HG03139 (cell line): ENCODE measurements at regions not wholly inside any gene's neighbourhood (a gene's known extent, or its start where the extent isn't known, plus 50 kb on each side); places are given as distances from the start of the nearest gene placed in this dataset.
"Not testable (repeated sequence)": the region's sequence is repeated elsewhere in the genome, so short reads cannot be mapped to it uniquely, and the experiment has no call there.

Source experiments
- ATAC-seq: cut with Tn5 transposase; IDR thresholded peaks from one replicate; pipeline ENCODE4 v1.9.1; 2021; ENCODE audit not compliant: unreplicated experiment

DNA sequence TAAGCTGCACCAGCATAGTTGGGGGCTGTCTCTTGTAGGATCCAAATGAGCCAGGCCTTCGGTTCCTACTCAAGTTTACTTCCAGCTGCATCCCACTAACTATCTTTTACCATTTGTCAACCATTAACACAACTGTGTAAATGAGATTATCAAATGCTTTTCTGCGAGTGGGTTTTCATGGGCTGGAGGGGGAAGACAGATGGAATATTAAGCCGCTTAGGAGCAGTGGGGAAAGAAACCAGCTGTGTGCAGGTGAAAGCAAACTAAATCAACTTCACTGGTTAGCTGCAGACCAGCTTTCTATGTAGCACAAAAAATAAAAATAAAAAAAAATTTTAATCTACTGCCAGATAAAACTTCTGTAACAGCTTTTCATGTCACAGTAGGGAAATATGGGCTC lies 100.8 kb upstream of the FOXN2 start:
- ATAC-seq: no peak

DNA sequence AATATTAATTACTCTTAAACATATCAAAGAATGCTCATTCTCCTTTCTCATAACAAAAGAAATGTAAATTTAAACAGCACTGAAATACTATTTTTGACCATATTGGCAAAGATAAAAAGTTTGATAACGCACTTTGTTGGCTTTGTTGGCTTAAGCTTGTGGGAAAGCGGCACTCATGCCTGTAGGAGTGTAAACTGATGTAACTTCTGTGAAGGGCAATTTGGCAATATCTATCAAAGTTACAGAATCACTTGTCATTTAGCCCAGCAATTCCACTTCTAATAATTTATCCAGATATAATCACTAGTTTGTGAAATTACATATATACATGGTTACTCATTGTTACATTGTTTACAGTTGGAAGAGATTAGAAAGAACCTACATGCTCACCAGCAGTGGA lies 96.3 kb upstream of the FOXN2 start:
- no peak for ATAC-seq

DNA sequence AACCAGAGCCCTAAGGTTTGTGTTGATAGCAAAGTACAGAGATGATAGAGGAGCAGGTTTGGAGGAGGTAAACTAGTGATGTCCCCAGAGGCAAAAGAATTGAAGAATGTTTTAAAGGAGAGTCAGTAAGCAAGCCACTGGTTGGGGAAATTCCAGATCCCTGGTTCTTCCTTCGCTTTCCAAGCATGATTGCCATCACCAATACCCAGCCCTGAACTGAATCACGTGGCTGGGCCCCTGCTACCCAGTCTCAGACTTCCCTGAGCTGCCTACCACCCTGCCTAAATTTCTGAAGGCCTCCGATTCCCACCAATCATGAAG lies 95.3 kb upstream of the FOXN2 start:
- ATAC-seq: no peak

DNA sequence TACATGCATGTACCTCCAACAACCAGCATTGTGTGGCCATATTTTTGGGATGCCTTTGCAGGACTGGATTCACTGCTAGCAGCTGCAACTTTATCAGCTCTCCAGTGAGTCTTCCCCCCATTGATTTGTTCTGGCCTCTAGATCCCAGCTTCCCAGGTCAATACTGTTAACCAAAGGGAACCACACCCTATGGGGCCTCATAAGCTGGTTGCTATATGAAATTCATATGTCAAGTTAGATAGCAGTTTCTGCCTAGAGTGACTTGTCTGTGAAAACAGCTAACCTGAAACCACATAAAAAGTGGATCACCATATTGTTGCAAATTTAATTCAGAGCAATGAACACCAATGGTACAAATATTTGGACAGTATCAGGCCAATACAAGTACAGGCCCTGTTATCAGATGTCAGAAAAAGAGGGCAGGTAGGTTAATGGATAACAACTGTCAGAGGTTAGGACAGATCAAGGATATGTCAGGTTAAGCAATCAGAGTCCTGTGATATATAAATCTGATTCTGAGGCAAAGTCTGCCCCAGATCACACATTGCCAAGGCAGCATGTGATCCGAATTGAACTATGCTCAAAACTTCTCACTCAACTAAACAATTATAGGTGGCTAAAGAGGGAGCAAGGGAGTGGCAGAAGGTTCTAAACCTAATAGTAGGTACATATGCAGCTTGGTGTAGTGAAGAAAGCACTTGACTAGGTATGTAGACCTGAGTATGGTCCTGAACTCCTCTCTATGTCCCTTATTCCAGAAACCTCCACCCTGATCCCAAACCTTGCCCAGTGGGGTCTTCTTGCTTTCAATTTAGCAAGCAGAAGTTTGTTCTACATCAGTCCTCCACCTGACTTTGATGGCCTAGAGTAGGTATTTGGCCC lies 94.7 kb upstream of the FOXN2 start:
- ATAC-seq: no peak

DNA sequence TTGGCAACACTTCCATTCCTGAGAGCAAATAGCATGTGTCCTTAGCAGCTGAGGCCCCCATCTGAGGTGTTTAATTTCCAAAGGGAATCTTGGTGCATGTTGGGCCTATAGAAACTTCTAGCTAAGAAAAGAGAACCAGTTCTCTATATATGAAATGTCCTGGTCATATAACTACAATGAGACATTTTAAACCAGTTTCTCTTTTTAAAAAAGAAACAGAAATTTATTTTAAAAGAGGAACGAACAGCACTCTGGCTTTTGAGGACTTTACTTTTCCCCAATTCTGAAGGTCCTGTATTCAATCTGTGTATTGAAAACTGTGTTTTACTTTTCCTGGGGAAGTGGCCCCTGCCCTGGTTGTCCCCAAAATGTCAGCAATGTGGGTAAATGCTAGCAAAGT lies 94.0 kb upstream of the FOXN2 start:
- ATAC-seq: no peak

DNA sequence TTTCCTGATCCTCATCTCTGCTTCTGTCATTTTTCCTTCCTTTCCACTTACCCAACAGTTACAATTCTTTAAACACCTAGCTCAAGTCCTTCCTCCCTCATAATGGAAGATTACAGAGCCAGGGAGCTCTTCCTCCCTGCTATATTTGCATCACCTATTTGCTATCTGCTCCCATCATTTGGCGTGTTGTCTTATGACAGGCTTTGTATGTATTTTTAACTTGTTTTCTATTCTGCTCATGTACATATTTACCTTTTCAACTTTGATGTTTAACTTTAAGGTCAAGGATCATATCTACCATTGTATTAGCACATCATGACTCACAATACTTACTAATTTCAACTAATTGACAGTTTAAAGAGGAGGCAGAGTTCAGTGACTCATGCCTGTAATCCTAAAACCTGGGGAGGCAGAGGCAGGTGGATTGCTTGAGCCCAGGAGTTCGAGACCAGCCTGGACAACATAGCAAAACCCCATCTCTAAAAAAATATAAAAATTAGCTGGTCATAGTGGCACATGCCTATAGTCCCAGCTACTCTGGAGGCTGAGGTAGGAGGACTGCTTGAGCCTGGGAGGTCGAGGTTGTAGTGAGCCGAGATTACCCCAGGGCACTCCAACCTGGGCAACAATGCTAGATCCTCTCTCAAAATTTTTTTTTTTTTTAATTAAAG lies 92.5 kb upstream of the FOXN2 start:
- no peak for ATAC-seq

DNA sequence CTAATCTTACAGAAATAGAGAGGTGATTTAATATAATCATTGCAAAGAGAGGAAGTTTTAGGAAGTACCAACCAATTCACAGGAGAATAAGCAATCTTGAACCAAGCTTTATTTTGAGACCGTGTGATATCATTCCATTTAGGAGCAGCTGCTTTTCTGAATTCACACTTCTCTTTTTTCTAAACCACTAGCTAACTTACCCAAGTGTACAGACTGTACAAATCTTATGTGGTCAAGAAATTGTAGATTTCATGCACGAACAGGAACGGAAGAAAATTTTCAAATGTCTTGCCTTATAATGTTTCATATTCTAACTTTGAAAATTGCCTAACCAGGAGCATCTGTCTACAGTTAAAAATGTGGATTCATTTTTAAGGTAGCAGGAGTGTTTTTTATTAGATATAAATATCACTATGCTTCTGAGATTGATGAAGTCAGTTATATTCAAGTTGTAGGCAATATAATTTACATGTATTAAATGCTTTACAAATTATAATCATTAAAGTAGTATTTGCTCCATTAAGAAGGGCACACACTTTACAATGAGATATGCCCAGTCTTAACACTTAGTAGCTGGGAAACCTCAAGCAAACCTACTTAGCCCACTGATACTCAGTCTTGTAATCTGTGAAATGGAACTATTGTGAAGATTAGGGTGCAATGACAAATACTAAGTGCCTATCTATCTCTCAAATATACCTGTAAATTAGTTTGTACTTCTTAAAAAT lies 86.7 kb upstream of the FOXN2 start:
- ATAC-seq: peak; percentile 81

DNA sequence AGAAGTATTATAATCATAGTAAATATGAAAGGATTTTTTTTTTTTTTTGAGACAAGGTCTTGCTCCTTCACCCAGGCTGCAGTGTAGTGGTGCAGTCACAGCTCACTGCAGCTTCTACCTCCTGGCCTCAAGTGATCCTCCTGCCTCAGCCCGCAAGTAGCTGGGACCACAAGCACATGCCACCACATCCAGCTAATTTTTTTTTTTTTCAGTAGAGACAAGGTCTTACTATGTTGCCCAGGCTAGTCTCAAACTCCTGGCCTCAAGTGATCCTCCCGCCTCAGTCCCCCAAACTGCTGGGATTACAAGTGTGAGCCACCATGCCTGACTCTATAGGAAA lies 86.2 kb upstream of the FOXN2 start:
- no peak for ATAC-seq

DNA sequence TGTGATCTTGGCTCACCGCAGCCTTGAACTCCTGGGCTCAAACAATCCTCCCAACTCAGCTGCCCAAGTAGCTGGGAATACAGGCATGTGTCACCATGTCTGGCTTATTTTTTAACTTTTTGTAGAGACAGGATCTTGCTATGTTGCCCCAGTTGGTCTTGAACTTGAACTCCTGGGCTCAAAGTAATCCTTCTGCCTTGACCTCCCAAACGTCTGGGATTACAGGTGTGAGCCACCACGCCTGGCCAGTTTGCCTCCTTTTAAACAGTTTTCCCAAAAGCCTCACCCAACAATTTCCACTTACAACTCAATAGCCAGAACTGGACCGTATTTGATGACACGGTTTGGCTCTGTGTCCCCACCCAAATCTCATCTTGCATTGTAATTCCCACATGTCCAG lies 85.4 kb upstream of the FOXN2 start:
- no peak for ATAC-seq

DNA sequence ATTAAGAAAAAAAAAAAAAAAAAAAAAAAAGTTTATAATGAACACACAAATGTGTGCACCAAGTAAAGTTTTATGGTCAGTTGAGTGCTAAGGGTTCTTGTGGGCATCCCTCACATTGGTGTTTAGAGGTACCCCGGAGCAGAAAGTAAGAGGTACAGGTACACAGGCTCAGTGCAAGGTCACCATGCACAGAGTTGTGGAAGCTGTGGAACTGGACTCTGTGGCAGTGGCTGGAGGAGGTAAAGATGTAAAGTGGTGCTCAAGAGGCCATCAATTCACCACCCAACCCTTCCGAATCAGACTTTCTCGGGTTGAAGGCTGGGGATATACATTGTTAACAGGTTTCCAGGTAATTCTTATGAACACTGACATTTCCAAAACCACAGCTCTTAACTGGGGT lies 83.6 kb upstream of the FOXN2 start:
- no peak for ATAC-seq

DNA sequence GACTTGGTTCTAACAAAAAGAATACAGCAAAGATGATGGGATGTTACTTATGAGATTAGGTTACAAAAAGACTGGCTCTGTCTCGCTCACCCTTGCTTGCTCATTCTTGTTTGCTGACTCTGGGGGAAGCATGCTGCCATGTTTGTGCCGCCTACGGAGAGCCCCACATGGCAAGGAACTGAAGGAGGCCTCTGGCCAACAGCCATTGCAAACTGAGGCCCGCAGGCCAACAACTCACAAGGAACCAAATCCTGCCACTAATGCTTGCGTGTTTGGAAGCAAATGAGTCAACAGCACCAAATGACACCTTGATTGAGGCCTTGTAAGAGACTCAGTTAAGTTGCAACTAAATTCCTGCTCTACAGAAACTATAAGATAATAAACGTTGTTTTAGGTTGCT lies 82.1 kb upstream of the FOXN2 start:
- ATAC-seq: no peak

DNA sequence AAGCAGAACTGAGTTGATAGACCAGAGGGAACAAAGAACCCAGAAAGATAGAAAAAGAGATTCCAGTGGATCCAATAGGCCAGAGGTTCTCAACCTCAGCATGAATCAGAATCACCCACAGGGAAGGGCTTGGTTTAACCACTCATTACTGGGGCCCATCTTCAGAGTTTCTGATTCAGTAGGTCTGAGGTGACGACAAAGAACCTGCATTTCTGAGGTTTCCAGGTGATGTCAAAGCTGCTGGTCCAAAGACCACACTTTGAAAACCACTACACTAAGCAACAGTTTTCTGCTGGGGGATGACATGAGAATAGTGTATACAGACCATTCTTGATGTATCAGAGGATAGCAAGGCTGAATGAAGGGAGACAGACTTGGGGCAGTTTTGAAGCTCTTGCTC lies 81.5 kb upstream of the FOXN2 start:
- ATAC-seq: no peak

DNA sequence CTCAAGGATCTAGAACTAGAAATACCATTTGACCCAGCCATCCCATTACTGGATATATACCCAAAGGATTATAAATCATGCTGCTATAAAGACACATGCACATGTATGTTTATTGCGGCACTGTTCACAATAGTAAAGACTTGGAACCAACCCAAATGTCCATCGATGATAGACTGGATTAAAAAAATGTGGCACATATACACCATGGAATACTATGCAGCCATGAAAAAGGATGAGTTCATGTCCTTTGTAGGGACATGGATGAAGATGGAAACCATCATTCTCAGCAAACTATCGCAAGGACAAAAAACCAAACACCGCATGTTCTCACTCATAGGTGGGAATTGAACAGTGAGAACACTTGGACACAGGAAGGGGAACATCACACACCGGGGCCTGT lies 80.7 kb upstream of the FOXN2 start:
- ATAC-seq: not testable (repeated sequence)

DNA sequence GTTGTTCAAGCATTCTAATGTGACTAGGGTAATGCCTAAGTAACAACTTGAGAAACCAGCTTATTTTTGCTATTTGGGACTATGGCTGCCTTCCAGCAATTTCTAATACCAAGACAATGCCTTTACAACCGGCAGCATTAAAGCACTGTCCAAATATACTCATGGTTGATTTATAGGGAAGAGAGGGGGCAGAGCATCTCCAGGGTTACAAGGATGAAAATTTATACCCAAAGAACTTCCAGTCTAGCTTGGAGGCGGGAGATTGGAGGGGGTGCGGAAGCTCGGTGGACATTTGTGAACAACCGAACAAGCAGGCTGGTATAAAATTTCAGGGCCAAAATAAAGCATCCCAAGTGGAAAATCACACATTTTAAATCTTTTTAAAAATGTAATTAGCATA lies 79.4 kb upstream of the FOXN2 start:
- ATAC-seq: no peak

DNA sequence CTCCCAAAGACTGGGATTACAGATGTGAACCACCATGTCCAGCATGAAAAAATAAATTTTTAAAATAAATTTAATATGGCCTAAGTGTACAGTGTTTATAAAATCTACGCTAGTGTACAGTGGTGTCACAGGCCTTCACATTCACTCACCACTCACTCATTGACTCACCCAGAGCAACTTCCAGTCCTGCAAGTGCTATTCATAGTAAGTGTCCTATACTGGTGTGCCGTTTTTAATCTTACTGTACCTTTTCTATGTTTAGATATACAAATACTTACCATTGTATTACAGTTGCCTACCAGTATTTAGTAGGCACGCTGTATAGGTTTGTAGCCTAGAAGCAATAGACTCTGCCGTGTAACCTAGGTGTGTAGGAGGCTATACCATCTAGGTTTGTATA lies 76.1 kb upstream of the FOXN2 start:
- ATAC-seq: no peak

DNA sequence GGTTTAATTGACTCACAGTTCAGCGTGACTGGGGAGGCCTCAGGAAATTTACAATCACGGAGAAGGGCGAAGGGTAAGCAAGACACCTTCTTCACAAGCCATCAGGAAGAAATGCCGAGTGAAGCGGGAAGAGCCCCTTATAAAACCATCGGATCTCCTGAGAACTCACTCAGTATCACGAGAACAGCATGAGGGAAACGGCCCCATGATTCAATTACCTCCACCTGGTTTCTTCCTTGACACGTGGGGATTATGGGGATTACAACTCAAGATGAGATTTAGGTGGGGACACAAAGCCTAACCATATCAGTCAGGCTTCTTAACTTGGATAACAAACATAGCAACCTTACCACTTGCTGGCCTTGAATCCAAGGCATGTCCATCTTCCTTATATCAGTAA lies 73.6 kb upstream of the FOXN2 start:
- ATAC-seq: no peak

DNA sequence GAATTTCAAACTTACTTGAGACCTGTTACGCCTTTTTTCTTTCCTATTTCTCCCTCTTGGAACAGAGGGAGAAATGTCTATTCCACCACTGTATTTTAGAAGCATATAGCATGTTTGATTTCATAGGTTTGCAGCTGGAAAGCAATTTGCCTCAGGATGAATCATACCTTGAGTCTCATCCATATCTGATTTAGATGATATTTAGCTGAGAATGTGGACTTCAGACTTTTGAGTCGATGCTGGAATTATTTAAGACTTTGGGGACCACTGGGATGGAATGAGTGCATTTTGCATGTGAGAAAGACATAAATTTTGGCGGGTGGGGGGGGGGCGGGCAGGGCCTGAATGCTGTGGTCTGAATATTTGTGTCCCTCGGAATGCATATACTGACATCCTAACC lies 67.3 kb upstream of the FOXN2 start:
- ATAC-seq: no peak

DNA sequence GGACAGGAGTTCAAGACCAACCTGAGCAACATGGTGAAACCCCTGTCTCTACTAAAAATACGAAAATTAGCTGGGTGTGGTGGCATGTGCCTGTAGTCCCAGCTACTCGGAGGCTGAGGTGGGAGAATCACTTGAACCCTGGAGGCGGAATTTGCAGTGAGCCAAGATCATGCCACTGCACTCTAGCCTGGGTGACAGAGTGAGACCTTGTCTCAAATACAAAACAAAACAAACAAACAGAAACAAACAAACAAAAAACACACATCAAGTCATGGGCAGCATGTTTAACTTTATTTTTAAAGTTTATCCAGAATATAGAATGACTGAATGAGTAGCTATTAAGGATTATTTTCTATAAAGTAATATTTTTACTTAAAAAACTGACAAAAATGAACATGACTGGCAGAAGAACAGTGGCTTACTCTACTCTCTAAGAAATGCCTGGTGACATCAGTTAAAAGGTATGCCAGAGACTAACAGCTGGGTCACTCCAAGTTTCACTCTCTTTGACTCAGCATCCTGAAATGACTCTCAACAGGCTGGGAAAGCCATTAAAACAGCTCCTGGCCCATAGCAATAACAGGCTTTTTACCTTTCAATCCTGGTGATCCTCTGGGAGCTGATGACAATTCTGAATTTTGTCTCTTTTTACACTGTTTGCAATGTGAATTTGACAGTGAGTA lies 66.1 kb upstream of the FOXN2 start:
- peak; percentile 73 for ATAC-seq

DNA sequence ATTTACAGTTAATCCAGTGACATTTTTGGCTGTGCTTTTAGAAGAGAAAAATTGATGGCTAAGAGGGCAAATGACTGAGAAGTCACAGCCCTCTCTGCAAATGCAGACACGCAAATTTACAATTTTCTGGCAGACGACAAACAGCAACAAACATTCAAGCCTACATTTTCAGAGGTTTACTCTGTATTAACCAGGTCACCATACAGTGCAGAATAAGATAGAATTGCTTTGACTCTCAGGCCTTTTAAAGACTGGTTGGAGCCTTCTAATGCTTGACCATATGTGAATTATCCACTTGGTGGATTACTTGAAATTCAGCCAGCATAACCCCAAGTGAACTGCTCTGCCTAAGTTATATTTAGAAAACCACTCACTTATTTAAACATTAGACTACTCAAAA lies 65.5 kb upstream of the FOXN2 start:
- no peak for ATAC-seq

DNA sequence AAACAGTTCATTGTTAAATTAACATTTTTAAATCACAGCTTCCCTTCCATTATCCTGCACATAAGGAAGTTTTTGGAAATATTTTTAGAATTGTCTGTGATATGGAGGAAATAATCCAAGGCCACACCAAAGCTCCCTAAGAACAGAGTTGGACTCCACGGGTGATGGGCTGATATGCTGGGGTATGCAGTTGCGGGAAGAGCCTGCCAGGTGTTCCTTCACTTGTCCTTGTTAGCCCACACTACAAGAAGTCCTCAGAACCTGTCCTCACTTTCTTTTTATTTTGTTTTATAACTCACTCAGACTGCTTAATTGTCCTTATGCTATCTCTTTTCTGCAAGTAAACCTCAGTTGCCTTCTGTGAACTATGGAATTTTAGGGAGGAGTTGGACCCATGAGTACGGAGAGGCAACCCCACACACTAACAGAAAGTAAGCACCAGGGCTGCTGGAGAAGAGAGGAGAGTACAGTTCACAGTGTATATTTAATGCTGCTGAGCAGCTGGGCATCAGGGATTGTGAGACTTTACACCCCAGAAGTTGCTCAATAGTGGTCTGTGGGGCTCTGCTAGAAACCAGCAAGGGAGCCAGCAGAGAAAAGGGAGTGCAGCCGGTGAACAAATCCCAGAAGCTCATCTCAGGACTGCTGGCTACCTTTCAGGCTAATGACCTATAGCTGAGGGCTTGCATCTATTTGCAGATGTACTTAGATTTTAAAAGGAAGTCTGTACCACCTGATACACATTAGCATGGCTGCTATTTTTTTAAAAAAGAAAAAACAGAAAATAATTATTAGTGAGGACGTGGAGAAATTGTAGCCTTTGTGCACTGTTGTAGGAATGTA lies 64.6 kb upstream of the FOXN2 start:
- ATAC-seq: no peak

DNA sequence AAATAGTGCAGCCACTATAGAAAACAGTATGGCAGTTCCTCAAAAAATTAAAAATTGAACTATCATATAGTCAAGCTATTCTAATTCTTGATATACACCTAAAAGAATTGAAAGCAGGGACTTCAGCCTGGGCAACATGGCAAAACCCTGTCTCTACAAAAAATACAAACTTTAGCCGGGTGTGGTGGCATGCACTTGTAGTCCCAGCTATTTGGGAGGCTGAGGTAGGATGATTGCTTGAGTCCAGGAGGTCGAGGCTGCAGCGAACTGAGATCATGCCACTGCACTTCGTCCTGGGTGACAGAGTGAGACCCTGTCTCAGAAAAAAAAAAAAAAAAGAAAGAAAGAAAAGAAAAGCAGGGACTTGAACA lies 64.0 kb upstream of the FOXN2 start:
- ATAC-seq: no peak
